ENCODE measurements at regions not wholly inside any gene's neighbourhood (a gene's known extent, or its start where the extent isn't known, plus 50 kb on each side); places are given as distances from the start of the nearest gene placed in this dataset.

- peak in 2 of 3 experiments; percentile 67 to 91 for DNase-seq
Observed at GRCh38 chr14:95409477-95410272, 90.0 kb upstream of the CLMN start.

GRCh38 chr14:95408731-95409476, 89.2 kb upstream of the CLMN start:
- no peak for DNase-seq

GRCh38 chr14:95407354-95407753, 87.6 kb upstream of the CLMN start:
- DNase-seq, result no peak

- DNase-seq, result no peak
Observed at GRCh38 chr14:95406756-95407277, 87.1 kb upstream of the CLMN start.

- no peak for DNase-seq
Observed at GRCh38 chr14:95404583-95404982, 84.9 kb upstream of the CLMN start.

GRCh38 chr14:95402578-95402977, 82.9 kb upstream of the CLMN start:
- DNase-seq, result no peak

GRCh38 chr14:95402176-95402575, 82.5 kb upstream of the CLMN start:
- DNase-seq, result no peak

GRCh38 chr14:95398630-95399547, 79.2 kb upstream of the CLMN start:
- no peak for DNase-seq

GRCh38 chr14:95397325-95397724, 77.6 kb upstream of the CLMN start:
- no peak for DNase-seq

GRCh38 chr14:95396221-95396620, 76.5 kb upstream of the CLMN start:
- no peak for DNase-seq

- DNase-seq, result no peak
Observed at GRCh38 chr14:95395098-95395737, 75.5 kb upstream of the CLMN start.

- DNase-seq, result no peak
Observed at GRCh38 chr14:95394297-95395097, 74.8 kb upstream of the CLMN start.

GRCh38 chr14:95392841-95393240, 73.1 kb upstream of the CLMN start:
- DNase-seq, result no peak

- no peak for DNase-seq
Observed at GRCh38 chr14:95391331-95391730, 71.6 kb upstream of the CLMN start.

- DNase-seq, result no peak
Observed at GRCh38 chr14:95389471-95390011, 69.8 kb upstream of the CLMN start.

- no peak for DNase-seq
Observed at GRCh38 chr14:95388699-95389098, 69.0 kb upstream of the CLMN start.

- no peak for DNase-seq
Observed at GRCh38 chr14:95387826-95388445, 68.2 kb upstream of the CLMN start.

GRCh38 chr14:95386536-95387095, 66.9 kb upstream of the CLMN start:
- DNase-seq, result no peak

GRCh38 chr14:95385701-95386100, 66.0 kb upstream of the CLMN start:
- no peak for DNase-seq

- no peak for DNase-seq
Observed at GRCh38 chr14:95382747-95383146, 63.0 kb upstream of the CLMN start.
